HG03280 (cell line): ENCODE measurements at regions not wholly inside any gene's neighbourhood (a gene's known extent, or its start where the extent isn't known, plus 50 kb on each side); places are given as distances from the start of the nearest gene placed in this dataset.

Experiments
- ATAC-seq: cut with Tn5 transposase; IDR thresholded peaks from one replicate; pipeline ENCODE4 v1.9.1; 2021; ENCODE audit warnings: mild to moderate bottlenecking, moderate library complexity; ENCODE audit not compliant: unreplicated experiment

GRCh38 chr16:5841974-5842373 is 744.4 kb upstream of the EEF2KMT start:
- ATAC-seq, result no peak

GRCh38 chr16:5838725-5839124 is 741.1 kb upstream of the EEF2KMT start:
- no peak for ATAC-seq

- no peak for ATAC-seq
These were observed 740.5 kb upstream of the EEF2KMT start for GRCh38 chr16:5838071-5838470.

GRCh38 chr16:5837007-5837670 is 739.5 kb upstream of the EEF2KMT start:
- no peak for ATAC-seq

- no peak for ATAC-seq
These were observed 738.3 kb upstream of the EEF2KMT start for GRCh38 chr16:5835876-5836275.

- ATAC-seq, result no peak
These were observed 728.7 kb upstream of the EEF2KMT start for GRCh38 chr16:5826332-5826731.

- no peak for ATAC-seq
These were observed 722.9 kb upstream of the EEF2KMT start for GRCh38 chr16:5820472-5820871.

- ATAC-seq, result no peak
These were observed 718.1 kb upstream of the EEF2KMT start for GRCh38 chr16:5815570-5816237.

- ATAC-seq, result no peak
These were observed 703.8 kb upstream of the EEF2KMT start for GRCh38 chr16:5801396-5801795.

- ATAC-seq, result no peak
These were observed 696.0 kb upstream of the EEF2KMT start for GRCh38 chr16:5793556-5793955.

- ATAC-seq, result no peak
These were observed 693.5 kb upstream of the EEF2KMT start for GRCh38 chr16:5791011-5791657.

- ATAC-seq, result no peak
These were observed 692.9 kb upstream of the EEF2KMT start for GRCh38 chr16:5790512-5790911.

GRCh38 chr16:5789033-5789432 is 691.4 kb upstream of the EEF2KMT start:
- ATAC-seq, result no peak

- ATAC-seq, result no peak
These were observed 683.8 kb upstream of the EEF2KMT start for GRCh38 chr16:5781436-5781835.

- ATAC-seq, result no peak
These were observed 679.3 kb upstream of the EEF2KMT start for GRCh38 chr16:5776876-5777275.

GRCh38 chr16:5775916-5776315 is 678.3 kb upstream of the EEF2KMT start:
- no peak for ATAC-seq

GRCh38 chr16:5770118-5770517 is 672.5 kb upstream of the EEF2KMT start:
- no peak for ATAC-seq

- ATAC-seq, result no peak
These were observed 671.9 kb upstream of the EEF2KMT start for GRCh38 chr16:5769513-5769912.

- no peak for ATAC-seq
These were observed 670.9 kb upstream of the EEF2KMT start for GRCh38 chr16:5768445-5768844.

GRCh38 chr16:5763176-5763575 is 665.6 kb upstream of the EEF2KMT start:
- no peak for ATAC-seq

GRCh38 chr16:5762362-5762761 is 664.8 kb upstream of the EEF2KMT start:
- ATAC-seq, result no peak

- no peak for ATAC-seq
These were observed 664.0 kb upstream of the EEF2KMT start for GRCh38 chr16:5761592-5761991.
